H1 (cell line): ENCODE measurements at regions not wholly inside any gene's neighbourhood (a gene's known extent, or its start where the extent isn't known, plus 50 kb on each side); places are given as distances from the start of the nearest gene placed in this dataset.

Source experiments
- CTCF ChIA-PET: fragments of 300-600 bp; sonication (Branson Sonifier 250); formaldehyde crosslinking; loops from one replicate; lab custom pipeline; 2021; ENCODE audit not compliant: partially characterized antibody; lab: Charles Lee
- POLR2A ChIA-PET: fragments of 300-600 bp; sonication (Branson Sonifier 250); formaldehyde crosslinking; loops from one replicate; lab custom pipeline; 2021; ENCODE audit warnings: inconsistent platforms; ENCODE audit not compliant: partially characterized antibody; lab: Charles Lee
- DNase-seq, 2 experiments: peaks; one replicate each; pipeline versions ENCODE4 v3.0.0 to v3.0.0-alpha.2; 2010 to 2022; ENCODE audit warnings: low spot score in 2 of 2, low read depth in 1 of 2, mixed read lengths in 1 of 2
- FAIRE-seq: peaks from 2 replicates; lab custom pipeline; 2011; peaks lifted over from hg19 to GRCh38; lab: Jason Lieb, UNC
- H2AFZ ChIP-seq: 2 replicates; pipeline ENCODE4 v1.8.1; 2012; ENCODE audit warnings: low read length, inconsistent platforms
- H2AK5ac ChIP-seq: 2 replicates; pipeline ENCODE4 v1.6.1; 2013; ENCODE audit warnings: low read depth, low read length
- H2BK120ac ChIP-seq: replicated peaks from 2 replicates; pipeline ENCODE3; 2013; ENCODE audit warnings: low read depth, low read length, inconsistent platforms
- H2BK12ac ChIP-seq: 2 replicates; pipeline ENCODE4 v1.6.1; 2013; ENCODE audit warnings: low read depth, low read length
- H2BK15ac ChIP-seq: 2 replicates; pipeline ENCODE4 v1.6.1; 2013; ENCODE audit warnings: low read length
- H2BK20ac ChIP-seq: 2 replicates; pipeline ENCODE4 v1.6.1; 2013; ENCODE audit warnings: low read length
- H2BK5ac ChIP-seq: 2 replicates; pipeline ENCODE4 v1.6.1; 2013; ENCODE audit warnings: low read depth, low read length
- H3K14ac ChIP-seq: 2 replicates; pipeline ENCODE4 v1.6.1; 2013; ENCODE audit warnings: inconsistent platforms; ENCODE audit not compliant: insufficient read length
- H3K18ac ChIP-seq: 2 replicates; pipeline ENCODE4 v1.6.1; 2013; ENCODE audit warnings: low read length; ENCODE audit errors: extremely low read depth
- H3K23ac ChIP-seq: 2 replicates; pipeline ENCODE4 v1.6.1; 2013; ENCODE audit warnings: inconsistent platforms; ENCODE audit not compliant: insufficient read length
- H3K23me2 ChIP-seq: 2 replicates; pipeline ENCODE4 v1.6.1; 2013; ENCODE audit warnings: low read depth, low read length
- H3K27ac ChIP-seq: 2 replicates; pipeline ENCODE4 v1.6.1; 2011; ENCODE audit warnings: low read depth, low read length, inconsistent platforms
- H3K27me3 ChIP-seq, 4 experiments: replicated peaks in 1 of 4; 1 replicate in 1 of 4; 2 replicates in 3 of 4; pipeline versions ENCODE4 v1.6.1 to v1.8.1; 2011 to 2013; ENCODE audit warnings: low read length in 3 of 4, mild to moderate bottlenecking in 3 of 4, inconsistent platforms in 2 of 4, mixed read lengths in 2 of 4, moderate library complexity in 1 of 4; ENCODE audit not compliant: control insufficient read depth in 3 of 4, insufficient read depth in 3 of 4; ENCODE audit errors: extremely low read depth in 1 of 4
- H3K36me3 ChIP-seq, 4 experiments: 2 replicates each; pipeline versions ENCODE4 v1.6.1 to v1.8.1; 2011 to 2013; ENCODE audit warnings: mild to moderate bottlenecking in 4 of 4, low read length in 3 of 4, moderate library complexity in 2 of 4, control low read depth in 1 of 4, inconsistent platforms in 1 of 4; ENCODE audit not compliant: insufficient read depth in 4 of 4, control insufficient read depth in 2 of 4
- H3K4ac ChIP-seq: replicated peaks from 2 replicates; pipeline ENCODE3; 2013; ENCODE audit warnings: low read length, low read depth, mixed read lengths, inconsistent platforms; ENCODE audit not compliant: insufficient read length
- H3K4me1 ChIP-seq, 4 experiments: replicated peaks in 1 of 4; 1 replicate in 1 of 4; 2 replicates in 3 of 4; pipeline versions ENCODE4 v1.6.1 to v1.8.1; 2011 to 2013; ENCODE audit warnings: low read length in 3 of 4, inconsistent platforms in 2 of 4, mixed read lengths in 1 of 4; ENCODE audit not compliant: insufficient read depth in 4 of 4, control insufficient read depth in 3 of 4
- H3K4me2 ChIP-seq, 2 experiments: 2 replicates each; pipeline versions ENCODE4 v1.6.1 to v1.8.1; 2011 to 2013; ENCODE audit warnings: low read depth in 2 of 2, low read length in 2 of 2, control low read depth in 1 of 2, inconsistent platforms in 1 of 2, mild to moderate bottlenecking in 1 of 2; ENCODE audit not compliant: insufficient read depth in 1 of 2
- H3K4me3 ChIP-seq, 4 experiments: fragments of 200-600, 300-600 bp in 1 of 4; sonication (generic), shearing (Covaris generic), sonication (Bioruptor Twin) in 1 of 4; 2 replicates each; pipeline versions ENCODE4 v1.5.1 to v1.8.1; 2011 to 2016; ENCODE audit warnings: low read length in 4 of 4, low read depth in 3 of 4, control low read depth in 2 of 4, inconsistent platforms in 2 of 4, mild to moderate bottlenecking in 2 of 4, mixed read lengths in 1 of 4, moderate library complexity in 1 of 4; ENCODE audit not compliant: insufficient read depth in 2 of 4; ENCODE audit errors: extremely low read depth in 1 of 4
- H3K56ac ChIP-seq: replicated peaks from 2 replicates; pipeline ENCODE3; 2013; ENCODE audit warnings: low read depth, mild to moderate bottlenecking, mixed read lengths, low read length, inconsistent platforms; ENCODE audit not compliant: insufficient read length
- H3K79me1 ChIP-seq: 2 replicates; pipeline ENCODE4 v1.6.1; 2013; ENCODE audit warnings: low read depth, low read length, control low read depth
- H3K79me2 ChIP-seq, 2 experiments: 2 replicates each; pipeline versions ENCODE4 v1.6.1 to v1.8.1; 2012 to 2013; ENCODE audit warnings: low read length in 2 of 2, mild to moderate bottlenecking in 2 of 2, inconsistent platforms in 1 of 2; ENCODE audit not compliant: insufficient read depth in 2 of 2, control insufficient read depth in 1 of 2
- H3K9ac ChIP-seq, 4 experiments: replicated peaks in 1 of 4; 1 replicate in 1 of 4; 2 replicates in 3 of 4; pipeline versions ENCODE4 v1.6.1 to v1.8.1; 2011 to 2013; ENCODE audit warnings: low read depth in 3 of 4, low read length in 3 of 4, control low read depth in 2 of 4, mild to moderate bottlenecking in 2 of 4, moderate library complexity in 2 of 4, inconsistent platforms in 1 of 4; ENCODE audit errors: extremely low read depth in 1 of 4
- H3K9me3 ChIP-seq, 2 experiments: 2 replicates each; pipeline versions ENCODE4 v1.6.1 to v1.8.1; 2012 to 2013; ENCODE audit warnings: mild to moderate bottlenecking in 2 of 2, moderate library complexity in 2 of 2, control low read depth in 1 of 2, inconsistent platforms in 1 of 2, low read depth in 1 of 2, low read length in 1 of 2, mixed read lengths in 1 of 2; ENCODE audit not compliant: insufficient read depth in 2 of 2
- H4K20me1 ChIP-seq, 2 experiments: replicated peaks in 1 of 2; 2 replicates each; pipeline versions ENCODE3 to v1.8.1; 2011 to 2013; ENCODE audit warnings: inconsistent platforms in 2 of 2, low read length in 2 of 2, mild to moderate bottlenecking in 1 of 2; ENCODE audit not compliant: insufficient read depth in 2 of 2, control insufficient read depth in 1 of 2
- H4K5ac ChIP-seq: 2 replicates; pipeline ENCODE4 v1.6.1; 2013; ENCODE audit warnings: low read length, low read depth, mixed read lengths, inconsistent platforms; ENCODE audit not compliant: insufficient read length
- H4K8ac ChIP-seq: 2 replicates; pipeline ENCODE4 v1.8.0; 2013; ENCODE audit warnings: mild to moderate bottlenecking, moderate library complexity, low read length, inconsistent platforms; ENCODE audit not compliant: insufficient read depth; ENCODE audit errors: extremely low read depth
- H4K91ac ChIP-seq: replicated peaks from 2 replicates; pipeline ENCODE3; 2013; ENCODE audit warnings: low read length, mixed read lengths, inconsistent platforms; ENCODE audit not compliant: insufficient read length
- POLR2A ChIP-seq, 2 experiments: IDR thresholded peaks; 1 replicate in 1 of 2; 2 replicates in 1 of 2; pipeline ENCODE4 v1.6.1; 2011; ENCODE audit warnings: low read depth in 2 of 2, low read length in 2 of 2, mild to moderate bottlenecking in 2 of 2; ENCODE audit errors: control extremely low read depth in 1 of 2
- TCF12 ChIP-seq: IDR thresholded peaks from 2 replicates; pipeline ENCODE4 v1.6.1; 2011; ENCODE audit warnings: low read depth, mild to moderate bottlenecking, low read length
- WGBS, 2 experiments: shearing (Covaris generic) in 1 of 2; methylation state at CpG; one replicate each; pipeline versions ENCODE4 v1.1.6 to v1.1.7; 2013 to 2015; ENCODE audit warnings: low lambda C conversion rate in 2 of 2, mixed read lengths in 2 of 2, inconsistent platforms in 1 of 2, low coverage in 1 of 2, missing lambda C conversion rate in 1 of 2; ENCODE audit not compliant: insufficient replicate concordance in 2 of 2, insufficient coverage in 1 of 2, insufficient read length in 1 of 2; ENCODE audit errors: extremely low coverage in 1 of 2, missing lambda C conversion rate in 1 of 2; 5-methylcytosine and 5-hydroxymethylcytosine counted together

DNA sequence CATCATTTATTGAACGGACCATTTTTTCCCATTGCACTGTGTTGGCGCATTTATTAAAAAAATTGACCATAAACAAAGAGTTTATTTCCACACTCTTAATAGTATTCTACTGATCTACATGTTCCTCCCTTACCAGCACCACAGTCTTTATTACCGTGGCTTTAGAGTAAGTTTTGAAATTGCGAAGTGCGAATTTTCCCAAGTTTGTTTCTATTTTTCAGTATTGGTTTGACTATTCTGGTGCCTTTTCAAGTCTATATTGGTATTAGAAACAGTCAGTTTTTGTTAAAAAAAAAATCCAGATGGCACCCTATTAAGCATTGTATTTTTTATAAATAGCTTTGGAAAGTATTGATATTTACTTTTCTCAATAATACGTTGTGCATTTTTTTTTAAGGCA, 795.1 kb upstream of the HS6ST1 start:
- H3K23me2 ChIP-seq, result no peaks in the 10 kb centered on the region
- no peak overlapping the region for H3K56ac ChIP-seq
- no peak overlapping the region for H2BK5ac ChIP-seq
- H2BK12ac ChIP-seq, result no peak overlapping the region
- no peak overlapping the region for H4K91ac ChIP-seq
- no peak overlapping the region for H3K14ac ChIP-seq
- H3K4me1 ChIP-seq, result no peaks in the 10 kb centered on the region
- H3K23ac ChIP-seq, result no peak overlapping the region
- TF ChIP-seq POLR2A (IDR thresholded peaks at IDR 0.05; ENCODE audit: control extremely low read depth in 1 of 2, low read depth in 2 of 2, low read length in 2 of 2) (no peak), TCF12 (no peak)
- no peaks in the 10 kb centered on the region for H3K27me3 ChIP-seq
- H4K8ac ChIP-seq, result no peak overlapping the region
- H3K9ac ChIP-seq, result no peak overlapping the region
- no peak overlapping the region for H3K4me2 ChIP-seq
- no peak overlapping the region for H4K5ac ChIP-seq
- FAIRE-seq (no peak), DNase-seq (no peak)
- no peak overlapping the region for H2BK20ac ChIP-seq
- H3K4me3 ChIP-seq, result no peak overlapping the region
- no peak overlapping the region for H2AK5ac ChIP-seq
- POLR2A ChIA-PET, result no interaction called here
- 96% methylated on average over 6 of the region's 6 CpGs; no CpG with 5 or more reads in 1 of the 2 experiments for WGBS, 2 experiments
- no peaks in the 10 kb centered on the region for H3K79me1 ChIP-seq
- H2AFZ ChIP-seq, result no peak overlapping the region
- no peak overlapping the region for H2BK120ac ChIP-seq
- H3K36me3 ChIP-seq, result no peaks in the 10 kb centered on the region
- H3K18ac ChIP-seq, result no peak overlapping the region
- no peak overlapping the region for H2BK15ac ChIP-seq
- no peaks in the 10 kb centered on the region for H4K20me1 ChIP-seq
- no peaks in the 10 kb centered on the region for H3K9me3 ChIP-seq
- H3K79me2 ChIP-seq, result no peaks in the 10 kb centered on the region
- CTCF ChIA-PET, result no interaction called here
- H3K4ac ChIP-seq, result no peak overlapping the region
- no peak overlapping the region for H3K27ac ChIP-seq
